Fibroblast of pulmonary artery (primary cell): ENCODE measurements at regions not wholly inside any gene's neighbourhood (a gene's known extent, or its start where the extent isn't known, plus 50 kb on each side); places are given as distances from the start of the nearest gene placed in this dataset.

Experiments
- DNase-seq: peaks from one replicate; pipeline ENCODE4 v3.0.0-alpha.2; 2010; ENCODE audit warnings: low read depth
- H3K4me3 ChIP-seq: replicated peaks from 2 replicates; pipeline ENCODE4 v1.5.1; 2011; ENCODE audit warnings: low read depth, mild to moderate bottlenecking, control low read depth, low read length, moderate library complexity
- TF ChIP-seq, protein P1 (sequence below): IDR thresholded peaks from 2 replicates; pipeline ENCODE4 v1.5.1; 2011; ENCODE audit warnings: mild to moderate bottlenecking, control low read depth, low read length, inconsistent platforms; ENCODE audit errors: missing control alignments

DNA sequence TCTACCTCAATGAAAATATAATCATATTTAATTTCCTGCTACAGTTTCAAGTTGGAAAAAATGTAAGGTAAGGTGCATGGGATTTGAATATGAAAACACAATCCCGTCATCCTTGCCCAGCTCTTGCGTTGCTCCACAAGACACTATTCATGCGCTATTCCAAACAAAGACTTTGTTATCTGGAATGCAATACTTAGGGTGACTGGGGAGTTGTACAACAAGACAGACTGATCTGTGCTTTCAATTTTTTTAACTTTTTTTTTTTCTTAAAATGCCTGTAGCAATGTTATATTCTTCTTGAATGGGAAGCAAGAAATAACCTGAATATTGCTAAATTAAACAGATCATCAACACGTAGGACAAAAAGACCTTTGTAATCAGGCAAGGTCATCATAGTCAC is 1077.2 kb downstream of the TTLL7 start:
- TF ChIP-seq, protein P1, sequence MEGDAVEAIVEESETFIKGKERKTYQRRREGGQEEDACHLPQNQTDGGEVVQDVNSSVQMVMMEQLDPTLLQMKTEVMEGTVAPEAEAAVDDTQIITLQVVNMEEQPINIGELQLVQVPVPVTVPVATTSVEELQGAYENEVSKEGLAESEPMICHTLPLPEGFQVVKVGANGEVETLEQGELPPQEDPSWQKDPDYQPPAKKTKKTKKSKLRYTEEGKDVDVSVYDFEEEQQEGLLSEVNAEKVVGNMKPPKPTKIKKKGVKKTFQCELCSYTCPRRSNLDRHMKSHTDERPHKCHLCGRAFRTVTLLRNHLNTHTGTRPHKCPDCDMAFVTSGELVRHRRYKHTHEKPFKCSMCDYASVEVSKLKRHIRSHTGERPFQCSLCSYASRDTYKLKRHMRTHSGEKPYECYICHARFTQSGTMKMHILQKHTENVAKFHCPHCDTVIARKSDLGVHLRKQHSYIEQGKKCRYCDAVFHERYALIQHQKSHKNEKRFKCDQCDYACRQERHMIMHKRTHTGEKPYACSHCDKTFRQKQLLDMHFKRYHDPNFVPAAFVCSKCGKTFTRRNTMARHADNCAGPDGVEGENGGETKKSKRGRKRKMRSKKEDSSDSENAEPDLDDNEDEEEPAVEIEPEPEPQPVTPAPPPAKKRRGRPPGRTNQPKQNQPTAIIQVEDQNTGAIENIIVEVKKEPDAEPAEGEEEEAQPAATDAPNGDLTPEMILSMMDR: no peak
- H3K4me3 ChIP-seq: no peak overlapping the region
- DNase-seq: no peak

DNA sequence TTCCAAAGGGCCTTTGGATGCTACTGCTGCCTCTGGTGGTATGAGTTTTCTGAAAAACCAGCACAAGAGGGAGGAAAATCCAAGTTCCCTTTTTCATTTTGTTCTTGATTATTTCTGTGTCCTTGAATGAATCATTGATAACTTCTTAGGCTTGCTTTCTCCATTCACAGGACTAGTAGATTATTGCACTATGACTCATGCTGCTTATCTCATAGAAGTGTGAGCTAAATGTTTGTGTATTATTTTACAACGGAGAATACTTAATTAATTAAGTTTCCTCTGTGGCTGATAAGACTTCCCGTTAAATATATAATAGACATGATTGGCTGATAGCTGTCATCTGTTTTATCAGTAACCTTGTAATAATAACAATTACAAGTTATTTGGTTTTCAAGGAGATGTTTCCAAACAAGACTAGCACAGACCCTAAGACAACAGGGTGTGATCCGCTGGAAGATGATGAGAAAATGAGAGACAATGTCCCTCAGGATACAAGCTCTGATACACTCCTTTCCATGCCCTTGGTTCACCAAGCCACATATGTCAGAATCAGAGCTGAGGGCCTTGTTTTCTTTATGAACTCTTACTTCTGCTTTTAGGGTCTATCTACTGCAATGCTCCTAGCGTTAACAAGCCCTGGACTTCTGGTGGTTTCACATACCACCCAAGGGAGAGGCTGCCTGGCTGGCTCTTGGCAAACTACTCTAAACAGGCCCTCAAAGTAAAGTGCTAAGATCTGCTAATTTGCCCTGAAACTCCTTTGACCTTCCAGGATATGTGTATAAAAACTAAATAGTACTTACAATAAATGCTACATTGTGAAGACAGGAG is 1078.3 kb downstream of the TTLL7 start:
- DNase-seq: peak; percentile 29
- TF ChIP-seq, protein P1: no peak

DNA sequence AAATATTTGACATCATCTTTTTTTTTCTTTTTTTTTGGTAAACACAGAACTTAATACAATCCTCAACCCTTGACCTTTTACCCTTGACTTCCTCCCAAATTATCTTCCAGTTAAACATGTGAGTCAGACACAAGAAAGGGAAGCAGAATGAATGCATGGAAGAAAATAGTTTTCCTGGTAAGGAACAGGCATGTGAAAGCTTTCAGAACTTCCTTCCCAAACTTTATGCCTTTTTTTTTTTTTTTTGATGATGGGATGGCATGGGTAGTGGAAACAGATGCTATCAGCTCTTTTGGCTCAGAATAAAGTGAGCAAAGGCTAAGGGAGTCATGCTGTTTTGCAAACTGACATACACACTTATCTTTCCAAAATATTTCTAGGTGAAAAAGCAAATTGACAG is 1079.1 kb downstream of the TTLL7 start:
- H3K4me3 ChIP-seq: no peak overlapping the region
- DNase-seq: peak; percentile 45
- TF ChIP-seq, protein P1: no peak

More for the DNA sequence above, 1078.3 kb downstream of the TTLL7 start:
- no peak overlapping the region for H3K4me3 ChIP-seq

DNA sequence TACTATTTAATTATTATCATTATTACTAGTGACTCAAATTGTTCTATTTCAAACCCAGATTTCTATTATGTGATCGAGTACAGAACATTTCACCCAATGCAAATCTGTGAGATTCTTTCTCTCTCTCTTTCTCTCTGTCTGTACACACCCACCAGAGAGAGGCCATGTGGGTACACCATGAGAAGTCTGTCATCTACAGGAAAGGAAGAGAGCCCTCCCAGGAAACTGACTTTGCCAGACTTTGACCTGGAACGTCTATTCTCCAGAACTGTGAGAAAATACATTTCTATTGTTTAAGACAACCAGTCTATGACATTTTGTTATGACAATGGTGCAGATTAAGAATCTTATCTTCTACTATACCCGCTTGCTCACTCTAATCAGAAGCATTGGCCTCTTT is 1091.6 kb downstream of the TTLL7 start:
- peak; percentile 51 for DNase-seq
- H3K4me3 ChIP-seq: no peak overlapping the region
- TF ChIP-seq, protein P1: no peak

DNA sequence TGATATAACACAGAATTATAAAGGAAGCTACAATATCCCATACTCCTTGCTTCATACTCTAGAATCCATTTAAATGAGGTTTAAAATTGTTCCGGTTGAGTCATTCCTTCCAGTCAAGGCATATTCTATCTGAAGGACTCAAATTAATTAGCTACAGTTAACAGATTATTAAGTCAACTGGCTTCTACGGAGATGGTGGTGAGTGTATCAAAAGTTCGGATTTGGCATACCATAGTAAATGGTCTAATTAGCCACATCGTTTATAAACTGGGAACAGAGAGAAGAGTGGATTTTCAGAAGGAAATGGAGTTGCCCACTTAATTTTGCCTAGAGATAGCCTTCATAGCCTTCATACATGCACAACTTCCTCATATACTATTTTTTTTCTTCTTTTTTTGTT is 1095.3 kb downstream of the TTLL7 start:
- no peak for DNase-seq
- TF ChIP-seq, protein P1: no peak
- H3K4me3 ChIP-seq: no peak overlapping the region

DNA sequence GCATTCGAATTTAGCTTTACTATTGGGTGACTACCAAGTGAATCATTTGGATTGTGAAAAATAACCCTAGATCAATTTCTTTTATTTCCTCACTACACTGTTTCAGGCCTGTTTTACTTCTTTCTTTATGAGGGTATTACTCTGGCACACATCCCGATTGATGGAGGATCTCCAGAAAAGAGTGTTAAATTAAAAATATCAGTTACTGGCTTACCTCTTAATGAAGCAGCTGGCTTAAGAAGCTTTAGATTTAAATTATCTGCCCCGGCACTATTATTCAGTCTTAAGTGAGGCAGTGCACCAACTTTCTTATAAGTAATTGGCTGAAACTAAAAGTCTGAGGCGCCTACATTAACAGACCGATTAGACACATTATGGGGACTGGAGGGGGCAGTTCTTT is 1097.4 kb downstream of the TTLL7 start:
- DNase-seq: no peak
- TF ChIP-seq, protein P1: no peak

DNA sequence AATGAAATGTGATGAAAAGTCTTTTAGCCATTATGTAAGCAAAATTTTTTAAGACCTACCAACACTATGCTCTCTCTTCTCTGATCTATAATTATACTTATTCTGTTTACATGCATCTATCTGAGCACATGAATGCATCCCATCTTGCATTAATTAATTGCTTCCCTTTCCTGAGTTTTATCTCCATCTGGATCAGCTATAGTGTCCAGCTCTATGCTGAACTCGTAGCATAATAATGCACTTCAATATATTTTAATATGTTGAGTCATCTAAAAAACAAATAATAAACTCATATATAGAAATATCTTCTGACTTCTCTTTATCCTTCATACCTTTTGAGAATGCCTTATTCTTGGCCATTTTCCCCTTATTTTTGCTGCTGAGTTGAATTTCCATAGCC is 1097.8 kb downstream of the TTLL7 start:
- H3K4me3 ChIP-seq: no peak overlapping the region
- TF ChIP-seq, protein P1: no peak
- no peak for DNase-seq

More for the DNA sequence above, 1097.4 kb downstream of the TTLL7 start:
- H3K4me3 ChIP-seq: no peak overlapping the region
